ENCODE measurements at regions not wholly inside any gene's neighbourhood (a gene's known extent, or its start where the extent isn't known, plus 50 kb on each side); places are given as distances from the start of the nearest gene placed in this dataset.

GRCh38 chr19:31173991-31174390 is 175.2 kb downstream of the TSHZ3 start:
- TF ChIP-seq ZNF317 (CRISPR knock-in tag; IDR thresholded peaks at IDR 0.05; ENCODE audit: borderline replicate concordance, low read depth) (no peak), HMGXB4 (CRISPR knock-in tag; IDR thresholded peaks at IDR 0.05) (no peak), ETV6 (CRISPR knock-in tag; IDR thresholded peaks at IDR 0.05) (no peak), E2F1 (CRISPR knock-in tag; IDR thresholded peaks at IDR 0.05) (no peak), MLX (CRISPR knock-in tag; IDR thresholded peaks at IDR 0.05) (no peak), NFE2L1 (CRISPR knock-in tag; IDR thresholded peaks at IDR 0.05) (no peak), JUN (CRISPR knock-in tag; IDR thresholded peaks at IDR 0.05) (no peak), ZBTB43 (CRISPR knock-in tag; IDR thresholded peaks at IDR 0.05) (no peak)
- TF ChIP-seq, protein P1, sequence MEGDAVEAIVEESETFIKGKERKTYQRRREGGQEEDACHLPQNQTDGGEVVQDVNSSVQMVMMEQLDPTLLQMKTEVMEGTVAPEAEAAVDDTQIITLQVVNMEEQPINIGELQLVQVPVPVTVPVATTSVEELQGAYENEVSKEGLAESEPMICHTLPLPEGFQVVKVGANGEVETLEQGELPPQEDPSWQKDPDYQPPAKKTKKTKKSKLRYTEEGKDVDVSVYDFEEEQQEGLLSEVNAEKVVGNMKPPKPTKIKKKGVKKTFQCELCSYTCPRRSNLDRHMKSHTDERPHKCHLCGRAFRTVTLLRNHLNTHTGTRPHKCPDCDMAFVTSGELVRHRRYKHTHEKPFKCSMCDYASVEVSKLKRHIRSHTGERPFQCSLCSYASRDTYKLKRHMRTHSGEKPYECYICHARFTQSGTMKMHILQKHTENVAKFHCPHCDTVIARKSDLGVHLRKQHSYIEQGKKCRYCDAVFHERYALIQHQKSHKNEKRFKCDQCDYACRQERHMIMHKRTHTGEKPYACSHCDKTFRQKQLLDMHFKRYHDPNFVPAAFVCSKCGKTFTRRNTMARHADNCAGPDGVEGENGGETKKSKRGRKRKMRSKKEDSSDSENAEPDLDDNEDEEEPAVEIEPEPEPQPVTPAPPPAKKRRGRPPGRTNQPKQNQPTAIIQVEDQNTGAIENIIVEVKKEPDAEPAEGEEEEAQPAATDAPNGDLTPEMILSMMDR (IDR thresholded peaks at IDR 0.05) = no peak
- TF ChIP-seq, protein P2, sequence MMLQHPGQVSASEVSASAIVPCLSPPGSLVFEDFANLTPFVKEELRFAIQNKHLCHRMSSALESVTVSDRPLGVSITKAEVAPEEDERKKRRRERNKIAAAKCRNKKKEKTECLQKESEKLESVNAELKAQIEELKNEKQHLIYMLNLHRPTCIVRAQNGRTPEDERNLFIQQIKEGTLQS (CRISPR knock-in tag; conservative IDR thresholded peaks at IDR 0.05) = no peak
